Inferior parietal cortex (tissue), 1 donor: ENCODE measurements at regions not wholly inside any gene's neighbourhood (a gene's known extent, or its start where the extent isn't known, plus 50 kb on each side); places are given as distances from the start of the nearest gene placed in this dataset.
"Not testable (repeated sequence)": the region's sequence is repeated elsewhere in the genome, so short reads cannot be mapped to it uniquely, and the experiment has no call there.

ENCODE experiments used
- DNase-seq: peaks from one replicate; pipeline ENCODE4 v3.0.0-alpha.2; 2016; ENCODE audit errors: extremely low spot score

- no peak for DNase-seq
Observed at GRCh38 chr1:245062741-245063305, 92.0 kb upstream of the KIF26B start.

GRCh38 chr1:245061808-245062207 lies 93.0 kb upstream of the KIF26B start:
- DNase-seq: not testable (repeated sequence)

- DNase-seq: no peak
Observed at GRCh38 chr1:245060684-245061374, 94.0 kb upstream of the KIF26B start.

- no peak for DNase-seq
Observed at GRCh38 chr1:245059806-245060424, 94.9 kb upstream of the KIF26B start.

GRCh38 chr1:245058882-245059281 lies 95.9 kb upstream of the KIF26B start:
- no peak for DNase-seq

- no peak for DNase-seq
Observed at GRCh38 chr1:245058436-245058835, 96.3 kb upstream of the KIF26B start.

- DNase-seq: no peak
Observed at GRCh38 chr1:245056913-245057312, 97.9 kb upstream of the KIF26B start.

- DNase-seq: not testable (repeated sequence)
Observed at GRCh38 chr1:245056296-245056695, 98.5 kb upstream of the KIF26B start.

- no peak for DNase-seq
Observed at GRCh38 chr1:245055752-245056151, 99.0 kb upstream of the KIF26B start.

GRCh38 chr1:245054507-245055270 lies 100.1 kb upstream of the KIF26B start:
- DNase-seq: no peak

- no peak for DNase-seq
Observed at GRCh38 chr1:245054105-245054504, 100.7 kb upstream of the KIF26B start.

GRCh38 chr1:245052258-245052657 lies 102.5 kb upstream of the KIF26B start:
- no peak for DNase-seq

- DNase-seq: peak; percentile 47
Observed at GRCh38 chr1:245051349-245052221, 103.2 kb upstream of the KIF26B start.

GRCh38 chr1:245046769-245047168 lies 108.0 kb upstream of the KIF26B start:
- no peak for DNase-seq

- DNase-seq: no peak
Observed at GRCh38 chr1:245046315-245046714, 108.5 kb upstream of the KIF26B start.

- peak; percentile 11 for DNase-seq
Observed at GRCh38 chr1:245045087-245045881, 109.5 kb upstream of the KIF26B start.

GRCh38 chr1:245043611-245043940 lies 111.2 kb upstream of the KIF26B start:
- DNase-seq: no peak

GRCh38 chr1:245041058-245041698 lies 113.6 kb upstream of the KIF26B start:
- no peak for DNase-seq

GRCh38 chr1:245039196-245039595 lies 115.6 kb upstream of the KIF26B start:
- no peak for DNase-seq

GRCh38 chr1:245036102-245036501 lies 118.7 kb upstream of the KIF26B start:
- no peak for DNase-seq
